ENCODE measurements at regions not wholly inside any gene's neighbourhood (a gene's known extent, or its start where the extent isn't known, plus 50 kb on each side); places are given as distances from the start of the nearest gene placed in this dataset.

DNA sequence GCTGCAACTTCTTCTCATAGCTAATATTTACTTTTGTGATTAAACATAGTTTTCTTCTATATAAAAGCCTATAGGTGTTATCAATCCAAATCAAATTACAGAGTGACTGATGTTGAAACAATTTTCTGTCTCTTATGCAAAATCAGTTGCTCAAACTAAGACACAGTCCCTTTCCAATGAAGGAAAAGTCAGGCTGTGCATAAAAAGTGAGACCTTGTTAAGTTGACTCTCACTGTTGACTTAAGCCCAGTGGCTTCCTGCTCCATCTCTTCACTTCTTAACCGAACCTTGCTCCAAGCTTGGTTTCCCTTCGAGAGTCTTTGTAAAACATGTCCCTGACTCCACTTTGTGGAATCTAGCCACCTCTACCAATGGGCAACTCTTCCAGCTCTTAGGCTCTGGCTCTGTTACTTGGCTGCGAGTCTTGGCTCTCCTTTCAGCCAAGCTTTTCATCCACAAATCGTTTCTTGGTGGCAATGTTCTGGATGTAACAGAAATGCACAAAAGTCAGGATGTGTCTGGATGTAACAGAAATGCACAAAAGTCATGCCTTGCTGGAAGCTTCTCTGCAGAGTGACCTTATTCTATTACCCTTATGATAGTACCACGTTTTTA lies 118.9 kb downstream of the LIG4 start:
- TF ChIP-seq, protein P1, sequence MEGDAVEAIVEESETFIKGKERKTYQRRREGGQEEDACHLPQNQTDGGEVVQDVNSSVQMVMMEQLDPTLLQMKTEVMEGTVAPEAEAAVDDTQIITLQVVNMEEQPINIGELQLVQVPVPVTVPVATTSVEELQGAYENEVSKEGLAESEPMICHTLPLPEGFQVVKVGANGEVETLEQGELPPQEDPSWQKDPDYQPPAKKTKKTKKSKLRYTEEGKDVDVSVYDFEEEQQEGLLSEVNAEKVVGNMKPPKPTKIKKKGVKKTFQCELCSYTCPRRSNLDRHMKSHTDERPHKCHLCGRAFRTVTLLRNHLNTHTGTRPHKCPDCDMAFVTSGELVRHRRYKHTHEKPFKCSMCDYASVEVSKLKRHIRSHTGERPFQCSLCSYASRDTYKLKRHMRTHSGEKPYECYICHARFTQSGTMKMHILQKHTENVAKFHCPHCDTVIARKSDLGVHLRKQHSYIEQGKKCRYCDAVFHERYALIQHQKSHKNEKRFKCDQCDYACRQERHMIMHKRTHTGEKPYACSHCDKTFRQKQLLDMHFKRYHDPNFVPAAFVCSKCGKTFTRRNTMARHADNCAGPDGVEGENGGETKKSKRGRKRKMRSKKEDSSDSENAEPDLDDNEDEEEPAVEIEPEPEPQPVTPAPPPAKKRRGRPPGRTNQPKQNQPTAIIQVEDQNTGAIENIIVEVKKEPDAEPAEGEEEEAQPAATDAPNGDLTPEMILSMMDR (conservative IDR thresholded peaks at IDR 0.05), result no peak
- H3K27ac ChIP-seq, result no peak overlapping the region

DNA sequence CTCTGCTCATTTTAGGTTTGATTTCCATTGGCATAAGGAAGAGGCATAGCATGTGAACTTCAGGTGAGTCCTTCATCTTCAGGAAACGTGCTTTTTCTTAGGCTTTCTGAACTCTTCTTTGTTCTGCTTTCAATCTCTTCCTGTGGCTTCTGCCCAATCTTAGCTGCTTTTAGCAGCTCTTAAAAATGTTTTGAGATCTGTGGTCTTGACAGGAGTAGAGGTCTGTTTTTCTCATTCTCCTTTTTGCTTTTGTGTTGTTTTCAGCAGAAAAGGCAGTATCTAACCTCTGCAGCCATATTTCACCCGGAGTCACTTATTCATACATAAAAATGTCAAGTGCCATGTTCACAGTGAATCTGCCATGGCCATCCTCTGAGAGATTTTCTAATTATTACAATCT lies 120.3 kb downstream of the LIG4 start:
- TF ChIP-seq, protein P1 (conservative IDR thresholded peaks at IDR 0.05), result no peak
- H3K27ac ChIP-seq, result no peak overlapping the region

DNA sequence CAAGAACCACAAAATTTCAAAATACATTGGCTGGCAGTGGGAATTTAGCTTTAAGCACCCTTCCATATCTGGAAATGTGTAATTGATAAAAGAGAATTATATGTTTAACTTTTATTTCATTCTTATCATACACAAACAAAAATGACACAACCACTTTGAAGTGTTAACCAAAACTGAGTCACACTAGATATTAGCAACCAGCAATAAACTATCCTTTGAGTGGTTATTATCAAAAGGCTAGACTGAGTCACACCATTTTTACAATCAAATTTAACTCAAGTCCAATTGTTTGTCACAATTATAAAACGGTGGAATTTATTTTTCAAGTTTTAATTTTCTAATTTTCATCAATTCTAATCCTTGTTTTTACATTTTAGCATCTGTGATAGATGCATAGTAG lies 121.7 kb downstream of the LIG4 start:
- no peak overlapping the region for H3K27ac ChIP-seq
- TF ChIP-seq, protein P1 (conservative IDR thresholded peaks at IDR 0.05), result no peak

DNA sequence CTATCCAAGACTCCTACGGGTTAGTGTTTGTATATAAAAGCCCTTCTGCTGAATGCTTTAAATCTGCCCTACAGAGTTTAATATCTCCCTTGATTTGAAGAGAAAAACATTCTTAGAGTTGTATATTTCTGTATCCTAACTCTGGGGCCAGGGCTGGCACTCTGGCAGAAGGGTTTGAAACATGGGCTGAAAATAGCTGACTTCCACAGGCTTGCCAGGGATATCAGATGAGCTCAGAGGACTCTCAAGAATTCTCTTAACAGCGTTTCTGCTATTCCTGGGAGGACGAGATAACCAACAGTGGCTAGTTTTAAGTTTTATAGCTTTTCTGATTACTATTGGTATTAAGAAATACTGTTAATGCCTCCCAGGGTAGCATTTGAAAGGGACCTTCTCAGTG lies 127.5 kb downstream of the LIG4 start:
- no peak overlapping the region for H3K27ac ChIP-seq
- TF ChIP-seq, protein P1 (conservative IDR thresholded peaks at IDR 0.05), result no peak

DNA sequence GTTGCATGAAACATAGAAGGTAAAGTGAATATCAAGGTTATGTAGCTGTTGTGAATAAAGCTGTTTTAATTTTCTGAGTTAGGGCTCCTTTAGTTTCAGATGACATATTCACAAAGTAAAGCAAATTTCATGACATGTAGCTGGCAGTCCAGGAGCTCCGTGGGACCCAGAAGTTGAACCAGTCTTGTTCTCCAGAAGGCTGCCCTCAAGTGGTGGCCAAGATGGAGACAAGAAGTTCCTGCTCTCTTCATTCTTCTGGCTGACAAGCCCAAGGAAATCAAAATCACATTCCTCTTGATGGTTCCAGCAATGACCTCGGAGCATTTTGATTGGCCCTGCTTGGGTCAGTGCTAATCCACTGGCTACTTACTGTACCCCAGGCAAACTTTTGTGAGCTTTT lies 128.7 kb downstream of the LIG4 start:
- TF ChIP-seq, protein P1 (conservative IDR thresholded peaks at IDR 0.05), result no peak
- no peak overlapping the region for H3K27ac ChIP-seq

DNA sequence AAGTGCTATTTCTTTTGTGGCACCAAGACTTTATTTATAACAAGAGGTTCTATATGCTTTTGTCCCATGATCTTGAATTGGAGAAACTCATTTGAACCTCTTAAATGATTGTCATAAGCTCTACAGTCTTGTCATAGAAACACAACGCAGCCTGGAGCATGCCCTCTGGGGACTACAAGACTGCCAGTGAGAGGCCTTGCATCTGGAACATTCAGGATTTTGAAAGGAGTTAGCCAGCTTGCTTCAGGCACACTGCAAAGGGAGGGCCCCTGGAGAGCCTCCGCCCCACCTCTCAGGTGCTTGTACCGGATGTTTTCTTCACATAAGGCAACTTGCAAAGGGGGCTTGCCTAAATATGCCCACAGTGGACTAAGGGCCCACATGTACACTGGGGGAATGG lies 130.5 kb downstream of the LIG4 start:
- TF ChIP-seq, protein P1 (conservative IDR thresholded peaks at IDR 0.05), result no peak
- no peak overlapping the region for H3K27ac ChIP-seq

DNA sequence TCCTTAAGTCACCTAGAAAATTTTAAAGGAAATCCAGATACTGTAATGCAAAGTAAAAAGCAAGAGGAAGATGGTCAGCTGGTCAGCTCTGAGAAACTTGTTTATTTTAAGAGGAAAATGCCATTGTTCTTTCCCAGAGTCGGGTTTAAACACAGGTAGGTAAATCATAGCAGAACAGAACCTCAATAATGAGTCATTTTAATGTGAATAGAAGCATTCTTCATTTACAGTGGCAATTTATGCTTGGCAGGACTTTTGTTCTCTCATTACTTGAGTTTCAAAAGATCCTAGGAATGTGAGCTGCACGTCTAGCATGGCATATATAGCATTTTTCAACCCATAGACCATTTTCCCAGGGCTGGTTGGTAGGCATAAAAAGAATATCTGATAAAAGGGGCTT lies 132.3 kb downstream of the LIG4 start:
- TF ChIP-seq, protein P1 (conservative IDR thresholded peaks at IDR 0.05), result no peak
- no peak overlapping the region for H3K27ac ChIP-seq

All from VCaP (cell line).